GM21447 (cell line): ENCODE measurements at regions not wholly inside any gene's neighbourhood (a gene's known extent, or its start where the extent isn't known, plus 50 kb on each side); places are given as distances from the start of the nearest gene placed in this dataset.

Source experiments
- ATAC-seq: cut with Tn5 transposase; IDR thresholded peaks from one replicate; pipeline ENCODE4 v1.9.1; 2021; ENCODE audit not compliant: unreplicated experiment

DNA sequence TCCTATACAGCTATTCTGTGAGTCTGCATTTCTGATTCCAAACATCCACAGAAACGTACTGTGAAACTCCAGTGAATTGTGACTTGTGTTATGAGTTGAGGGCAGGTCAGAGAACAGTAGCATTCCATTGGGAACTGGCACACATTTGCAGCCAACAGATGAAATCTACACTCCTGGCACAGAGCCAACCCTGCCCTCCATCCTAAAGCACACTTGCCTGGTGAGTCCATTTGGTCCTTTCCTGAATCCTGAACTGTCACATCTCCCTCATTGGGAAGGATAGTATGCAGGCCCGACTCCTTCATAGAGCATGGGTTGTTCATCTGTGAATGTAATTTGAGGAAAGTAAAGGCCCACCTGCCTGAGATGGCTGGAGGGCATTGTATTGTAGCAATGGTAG lies 314.3 kb upstream of the RASGRP1 start:
- no peak for ATAC-seq

DNA sequence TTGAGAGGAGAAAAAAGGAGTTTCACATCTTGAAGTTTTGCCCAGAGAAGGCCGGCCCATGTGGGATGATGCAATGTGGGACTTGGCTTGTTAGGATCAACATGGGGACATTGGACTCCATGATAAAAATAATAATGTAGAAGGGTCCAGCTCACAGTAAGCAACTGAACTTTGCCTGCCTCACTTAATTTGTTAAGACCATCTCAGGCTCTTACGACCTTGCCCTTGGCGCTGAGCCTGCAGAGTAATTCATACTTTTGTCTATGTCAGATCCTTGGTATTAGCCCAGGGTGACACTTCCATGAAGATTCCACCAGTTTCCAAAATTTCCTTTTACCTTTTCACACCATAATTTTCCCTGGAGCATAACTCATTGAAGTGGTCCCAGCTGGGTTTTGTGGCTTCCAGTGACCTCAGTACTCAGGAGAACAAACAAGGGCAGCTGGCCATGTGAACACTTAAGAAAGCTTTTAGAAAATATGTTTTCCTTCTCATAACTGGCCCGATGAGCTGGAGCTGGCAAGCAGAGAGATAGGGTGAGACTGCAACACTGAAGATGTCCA lies 315.4 kb upstream of the RASGRP1 start:
- no peak for ATAC-seq

DNA sequence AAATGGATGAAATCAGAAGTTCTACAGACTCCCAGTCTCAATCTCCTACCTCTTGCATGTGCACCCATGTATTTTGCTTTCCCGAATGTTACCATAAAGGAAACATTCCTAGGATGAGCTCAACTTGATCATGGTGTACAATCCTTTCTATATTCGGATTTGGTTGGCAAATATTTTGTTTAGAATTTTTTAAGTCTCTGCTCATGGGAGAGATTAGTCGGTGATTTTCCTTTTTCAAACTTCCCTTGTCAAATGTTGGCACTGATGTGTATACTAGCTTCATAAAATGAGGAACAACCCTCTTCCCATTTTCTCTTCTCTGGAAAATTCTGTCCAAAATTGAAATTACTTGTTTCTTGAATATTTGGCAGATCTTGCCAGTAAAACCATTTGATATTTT lies 317.6 kb upstream of the RASGRP1 start:
- ATAC-seq: no peak

DNA sequence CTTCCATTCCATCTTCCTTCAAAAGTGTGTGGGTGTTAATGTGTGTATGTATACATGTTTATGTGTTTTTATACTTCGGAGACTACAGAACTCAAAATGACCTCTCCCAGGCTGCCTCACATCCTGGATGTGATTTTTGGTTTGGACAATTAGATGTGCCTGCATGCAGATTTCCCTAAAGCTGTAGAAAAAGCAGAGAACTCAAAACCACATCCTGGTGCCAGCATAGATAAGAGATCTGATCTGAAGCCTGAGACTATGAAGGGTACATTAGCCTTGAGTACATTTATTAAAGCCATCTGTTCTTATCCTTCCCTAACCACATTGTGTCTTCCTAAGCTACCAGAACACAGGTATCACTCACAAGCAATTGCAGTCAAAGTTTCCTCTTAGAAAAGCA lies 319.4 kb upstream of the RASGRP1 start:
- no peak for ATAC-seq

DNA sequence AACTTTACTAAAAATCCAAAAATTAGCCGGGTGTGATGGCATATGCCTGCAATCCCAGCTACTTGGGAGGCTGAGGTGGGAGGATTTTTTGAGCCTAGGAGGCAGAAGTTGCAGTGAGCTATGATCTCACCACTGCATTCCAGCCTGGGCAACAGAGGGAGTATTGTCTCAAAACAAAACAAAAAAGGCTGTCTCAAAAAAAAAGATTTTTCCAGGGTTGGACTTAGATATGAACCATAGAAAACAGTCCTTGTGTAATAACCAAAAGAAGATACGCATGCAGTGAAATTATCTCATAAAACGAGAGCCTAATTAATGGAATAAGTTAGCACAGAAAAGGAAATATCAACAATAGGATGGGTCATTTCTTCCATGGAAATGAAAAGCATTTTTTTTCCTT lies 320.4 kb upstream of the RASGRP1 start:
- ATAC-seq: no peak

DNA sequence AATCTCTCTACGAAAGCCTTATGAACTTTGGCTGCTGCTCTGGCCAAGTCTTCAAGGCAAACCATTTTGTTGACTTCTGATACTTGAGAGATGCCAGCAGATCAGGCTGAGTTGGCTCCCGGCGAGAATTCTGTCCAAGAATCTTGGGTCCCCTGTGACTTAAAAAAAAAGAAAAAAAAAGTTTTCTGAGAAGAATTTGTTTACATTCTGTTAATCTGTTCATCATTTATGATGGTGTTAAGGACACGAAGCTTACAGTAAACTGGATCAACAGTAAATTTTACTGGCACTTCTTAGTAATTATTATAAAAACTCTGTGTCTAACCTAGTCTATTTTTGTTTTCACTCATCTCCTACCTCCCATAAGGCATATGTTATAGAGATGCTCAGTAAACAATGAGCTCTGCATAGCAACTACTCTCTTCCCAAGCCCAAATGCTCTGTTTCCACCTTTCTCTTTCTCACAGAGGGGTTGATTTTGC lies 320.9 kb upstream of the RASGRP1 start:
- no peak for ATAC-seq

DNA sequence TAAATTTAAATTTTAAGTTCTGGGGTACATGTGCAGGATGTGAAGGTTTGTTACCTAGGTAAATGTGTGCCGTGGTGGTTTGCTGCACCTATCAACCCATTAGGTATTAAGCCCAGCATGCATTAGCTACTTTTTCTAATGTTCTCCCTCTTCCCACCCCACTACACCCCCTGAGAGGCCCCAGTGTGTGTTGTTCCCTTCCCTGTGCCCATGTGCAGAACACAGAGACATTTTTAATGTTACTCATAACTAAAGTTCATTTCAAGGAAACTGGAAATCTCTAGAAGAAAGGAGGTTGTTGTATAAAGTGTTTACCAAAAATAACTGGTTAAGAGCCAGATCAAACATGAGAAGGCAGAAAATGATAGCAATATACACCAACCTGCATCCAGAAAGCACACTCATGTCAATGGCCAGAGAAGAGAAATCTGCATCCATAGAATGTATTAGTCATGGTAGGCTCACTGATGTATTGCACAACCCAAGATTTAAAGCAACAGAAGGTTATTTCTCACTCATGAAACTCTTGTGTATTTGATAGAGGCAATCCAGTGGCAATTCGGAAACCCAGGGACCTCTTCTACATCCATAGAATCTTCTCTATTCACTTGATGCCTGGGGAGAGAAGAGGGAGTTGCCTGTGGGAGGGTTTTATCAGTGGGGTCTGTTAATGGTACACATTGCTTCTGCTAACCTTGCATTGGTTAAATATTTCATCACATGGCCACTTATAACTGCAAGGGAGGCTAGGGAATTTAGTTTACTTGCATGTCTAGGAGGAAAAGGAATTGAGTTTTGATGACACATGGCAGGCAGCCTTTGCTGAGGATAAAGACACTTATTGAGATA lies 321.9 kb upstream of the RASGRP1 start:
- no peak for ATAC-seq

DNA sequence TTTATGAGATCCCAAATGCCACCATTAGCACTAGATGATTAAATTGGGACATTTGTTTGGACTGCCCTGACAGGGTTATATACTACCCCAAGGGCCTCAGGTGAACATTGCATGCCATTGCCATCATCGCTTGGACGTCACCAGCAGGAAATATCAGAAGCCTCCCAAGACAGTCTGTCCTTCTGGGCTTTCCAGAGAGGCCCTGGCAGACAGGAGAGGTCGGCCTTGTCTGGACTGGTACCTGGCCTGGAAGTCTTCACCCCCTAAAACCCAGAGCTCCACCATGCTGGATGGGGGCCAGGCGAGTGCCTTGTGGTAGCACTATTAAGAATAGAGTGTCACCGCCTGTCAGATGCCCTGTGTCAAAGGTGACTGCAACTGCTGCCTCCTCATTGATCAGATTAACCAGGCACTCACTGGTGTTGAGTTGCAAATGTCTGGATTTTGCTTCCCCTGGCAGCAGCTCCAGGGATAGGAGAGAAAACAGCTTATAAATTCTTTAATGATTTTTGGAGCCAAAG lies 324.1 kb upstream of the RASGRP1 start:
- no peak for ATAC-seq

DNA sequence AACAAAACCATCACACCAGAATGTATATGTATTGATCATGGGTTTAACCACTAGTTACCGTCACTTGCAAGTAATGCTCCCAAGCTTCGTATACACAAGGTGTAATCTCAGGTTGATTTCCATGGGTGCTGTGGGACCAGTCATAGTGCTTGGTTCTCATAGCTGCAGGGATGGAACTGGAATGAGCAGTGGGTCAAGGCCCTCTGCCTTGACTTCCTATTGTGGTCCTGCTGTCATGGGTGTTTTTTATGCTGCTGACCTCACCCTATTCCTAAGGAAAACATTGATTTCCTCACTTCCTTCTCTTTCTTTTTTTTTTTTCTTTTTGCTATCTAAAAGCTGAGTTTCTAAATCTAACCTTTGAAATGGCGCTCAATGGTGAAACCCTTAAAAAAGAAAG lies 325.6 kb upstream of the RASGRP1 start:
- ATAC-seq: no peak

DNA sequence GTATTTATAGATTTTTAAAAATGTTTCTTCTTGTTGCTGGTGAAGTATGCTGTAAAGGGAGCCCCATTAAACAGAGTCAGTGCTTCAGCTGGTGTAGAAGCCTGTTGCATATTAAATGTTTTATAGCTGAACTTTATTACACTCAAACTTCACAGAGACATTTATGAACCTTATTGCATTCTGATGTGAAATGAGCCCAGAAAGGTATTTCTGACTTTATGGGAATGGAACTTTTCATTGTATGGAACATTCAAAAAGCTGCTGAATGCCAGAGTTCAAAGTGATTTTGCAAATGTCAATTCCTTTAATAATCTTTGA lies 329.3 kb upstream of the RASGRP1 start:
- ATAC-seq: no peak

DNA sequence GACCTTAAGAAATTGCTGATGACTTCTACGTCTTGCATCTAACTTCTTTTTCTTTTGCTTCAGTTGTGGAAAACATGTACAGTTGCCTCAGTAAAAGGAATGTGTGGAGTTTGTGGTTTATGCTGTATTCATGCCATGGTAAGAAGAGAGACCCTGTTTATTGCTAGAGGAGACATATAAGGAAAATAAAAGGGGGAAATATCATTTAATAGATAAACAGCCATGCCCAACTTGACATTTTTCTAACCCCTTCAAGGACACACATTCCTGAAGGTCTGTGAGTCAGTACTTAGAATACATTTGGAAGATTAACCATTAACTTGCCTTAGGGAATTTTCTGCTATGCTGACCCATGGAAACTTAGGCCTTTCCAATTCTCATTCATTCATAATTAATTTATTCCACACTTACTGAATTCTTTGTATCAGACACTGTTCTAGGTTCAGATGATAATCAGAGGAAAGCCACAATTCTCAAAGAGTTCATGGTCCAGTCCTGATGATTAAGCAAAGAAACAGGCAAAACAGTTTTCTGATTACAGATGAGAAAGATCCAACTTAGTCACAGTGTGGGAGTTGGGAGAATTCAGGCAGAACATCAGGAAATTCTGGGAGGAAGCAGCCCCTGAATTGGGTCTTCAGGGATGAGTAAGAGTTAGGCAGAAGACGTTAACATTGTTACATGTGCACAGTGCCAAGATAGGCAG lies 329.8 kb upstream of the RASGRP1 start:
- no peak for ATAC-seq

DNA sequence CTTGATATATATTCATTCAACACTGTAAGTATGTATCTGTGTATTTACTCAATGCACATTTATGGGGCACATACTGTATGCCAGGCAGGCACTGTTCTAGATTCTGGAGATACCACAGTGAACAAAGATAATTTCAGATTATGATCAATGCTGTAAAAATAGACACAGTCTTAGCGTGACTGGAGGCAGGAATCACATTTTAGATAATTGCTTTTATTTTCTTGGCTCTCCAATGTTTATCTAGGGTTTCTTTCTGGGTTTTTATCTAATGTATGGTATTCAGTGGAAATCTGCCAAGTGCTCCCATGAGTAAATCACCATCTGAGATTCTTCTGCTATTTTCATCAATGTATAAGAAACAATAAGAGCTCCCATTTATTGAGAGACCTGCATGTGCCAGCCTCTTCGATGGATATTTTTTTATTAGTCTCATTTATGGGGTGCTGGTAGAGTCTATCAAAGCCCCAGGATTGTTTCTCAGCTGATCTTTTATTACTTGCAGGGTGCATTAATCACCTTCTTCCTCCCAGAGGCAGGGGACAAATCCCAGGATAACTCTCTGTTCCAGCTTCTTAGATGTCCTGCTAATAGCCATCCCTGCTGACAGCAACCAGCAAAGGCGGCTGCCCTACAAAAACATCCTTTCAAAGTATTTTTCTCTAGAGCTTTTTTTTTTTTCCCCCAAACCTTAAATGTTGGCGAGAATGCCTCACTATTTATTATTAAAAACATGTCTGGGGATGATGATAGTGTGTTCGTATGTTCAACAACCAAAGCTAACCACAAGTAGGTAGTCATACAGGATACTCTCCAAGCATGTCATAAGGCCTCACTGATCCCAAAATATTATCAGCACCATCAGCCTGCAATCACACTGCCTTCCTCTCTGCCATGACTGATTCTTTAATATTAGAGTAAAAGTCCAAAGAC lies 331.0 kb upstream of the RASGRP1 start:
- no peak for ATAC-seq

DNA sequence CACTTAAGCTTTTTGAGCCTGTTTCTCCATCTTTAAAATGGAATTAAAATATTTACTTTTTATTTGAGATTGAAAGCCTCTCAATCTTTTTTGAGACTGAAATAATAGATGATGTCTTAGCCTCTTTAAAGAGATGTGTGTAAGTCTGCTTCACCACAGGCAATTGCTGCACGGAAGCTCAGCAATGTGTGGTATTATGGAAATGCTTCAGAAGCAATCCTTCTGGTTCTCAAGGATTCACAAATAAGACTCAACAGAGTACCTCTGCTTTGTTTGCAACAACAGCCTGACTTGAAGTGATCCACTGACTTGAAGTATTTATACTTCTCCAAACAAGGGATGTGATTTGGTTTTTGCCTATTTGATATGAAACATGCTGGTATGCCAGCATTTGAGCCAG lies 332.0 kb upstream of the RASGRP1 start:
- no peak for ATAC-seq

DNA sequence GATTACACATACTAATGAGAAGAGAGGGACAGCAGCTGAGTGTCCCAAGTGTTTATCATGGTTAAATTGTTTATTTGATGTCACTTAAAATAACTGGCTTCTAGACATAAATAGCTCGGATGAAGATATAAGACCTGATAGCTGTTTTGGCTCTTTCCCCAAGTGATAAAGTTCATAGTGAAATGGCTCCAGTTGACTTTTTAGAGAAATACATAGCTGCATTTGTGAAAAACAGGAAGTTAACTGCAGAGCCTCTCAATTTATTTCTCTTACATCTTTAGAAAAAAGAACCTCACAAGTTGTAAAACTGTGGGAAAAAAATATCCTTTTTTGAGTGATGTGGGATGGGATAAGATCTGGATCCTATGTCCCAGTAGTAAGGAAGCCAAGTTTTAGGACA lies 332.9 kb upstream of the RASGRP1 start:
- no peak for ATAC-seq

DNA sequence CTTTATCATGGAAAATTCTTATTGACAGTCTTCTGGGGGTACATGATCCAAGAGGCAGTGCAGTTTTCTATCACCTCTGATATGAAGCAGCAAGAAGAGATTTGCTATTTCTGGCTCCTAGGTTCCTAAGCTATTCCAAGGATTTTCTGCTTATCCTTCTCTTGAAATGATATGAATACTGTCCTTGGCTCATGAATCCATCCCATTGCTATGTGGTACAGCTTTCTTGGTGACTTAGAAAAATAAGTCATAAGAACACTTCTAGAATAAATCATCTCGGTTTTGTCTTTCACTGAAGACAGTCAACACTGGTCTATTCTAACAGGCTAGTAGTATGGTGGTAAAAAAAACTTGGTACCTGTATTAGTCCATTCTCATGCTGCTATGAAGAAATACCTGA lies 333.6 kb upstream of the RASGRP1 start:
- ATAC-seq: no peak

DNA sequence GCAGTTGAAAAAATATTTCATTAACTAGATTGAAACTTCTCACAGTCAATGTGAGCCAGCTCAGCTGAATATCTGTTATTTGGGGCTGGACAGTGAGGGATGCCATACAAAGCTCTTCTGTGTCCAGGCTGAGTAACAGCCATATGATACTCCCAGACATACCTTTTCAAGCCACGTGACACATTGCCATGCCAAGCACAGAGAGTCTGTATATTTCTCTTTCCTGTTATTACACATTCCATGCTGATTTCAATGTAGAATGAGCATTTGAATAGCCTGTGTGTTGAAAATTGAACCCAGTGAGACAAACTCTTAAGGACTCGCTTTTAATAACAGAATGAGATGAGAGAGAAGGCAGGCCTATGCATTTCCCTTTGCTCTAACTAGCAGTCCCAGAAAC lies 334.7 kb upstream of the RASGRP1 start:
- no peak for ATAC-seq

DNA sequence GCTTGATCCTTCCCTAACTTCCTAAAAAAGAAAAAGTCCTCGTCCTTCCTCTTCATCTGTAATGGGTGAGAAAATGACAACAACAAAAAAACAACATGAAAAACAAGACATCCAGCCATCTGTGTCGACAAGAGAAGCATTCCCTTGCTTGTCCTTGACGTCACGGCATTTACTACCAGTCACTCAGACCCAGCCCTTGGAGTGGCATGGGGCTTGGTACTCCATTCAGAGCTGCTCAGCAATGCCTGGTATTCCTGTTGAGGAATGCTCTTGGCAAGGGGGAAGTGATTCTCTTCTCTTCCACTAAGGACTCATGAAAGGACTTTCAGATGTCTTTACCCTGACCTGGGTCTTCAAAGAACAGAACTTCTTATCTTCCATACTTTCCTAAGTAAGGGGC lies 339.7 kb upstream of the RASGRP1 start:
- no peak for ATAC-seq

DNA sequence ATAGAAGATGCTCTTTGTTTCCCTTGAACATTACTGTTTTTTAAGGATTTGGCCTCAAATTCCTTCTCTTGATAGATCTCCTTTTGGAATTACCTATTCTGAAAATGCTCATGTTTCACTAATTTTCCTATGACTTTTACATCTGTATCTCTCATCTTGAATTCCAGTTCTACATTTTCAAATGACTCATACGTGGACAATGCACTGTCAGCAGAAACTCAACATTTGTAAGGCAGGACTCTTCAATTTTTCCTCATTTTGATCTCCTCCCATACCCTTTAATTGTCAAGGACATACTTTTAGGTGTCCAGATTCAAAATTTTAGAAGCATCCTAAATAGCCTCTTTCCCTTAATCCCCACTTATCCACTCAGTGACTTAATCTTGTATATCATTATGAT lies 341.0 kb upstream of the RASGRP1 start:
- ATAC-seq: no peak

DNA sequence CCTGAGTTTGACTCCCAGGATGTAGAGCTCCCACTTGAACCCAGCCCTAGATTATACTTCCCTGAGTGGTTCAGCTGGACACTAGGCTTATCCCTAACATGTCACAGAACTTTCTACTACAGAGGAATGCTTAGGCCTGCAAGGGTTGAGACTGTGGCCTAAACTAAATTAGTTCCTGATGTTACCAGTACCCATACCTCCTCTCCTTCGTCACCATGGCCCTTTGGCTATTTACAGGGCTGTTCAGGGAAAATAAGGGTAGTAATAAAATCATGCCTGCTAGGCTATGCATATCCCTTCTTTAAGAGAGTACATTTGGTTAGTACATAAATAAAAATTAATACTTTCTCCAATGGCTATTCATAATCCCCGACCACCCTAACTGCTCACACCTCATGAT lies 356.4 kb upstream of the RASGRP1 start:
- ATAC-seq: no peak

DNA sequence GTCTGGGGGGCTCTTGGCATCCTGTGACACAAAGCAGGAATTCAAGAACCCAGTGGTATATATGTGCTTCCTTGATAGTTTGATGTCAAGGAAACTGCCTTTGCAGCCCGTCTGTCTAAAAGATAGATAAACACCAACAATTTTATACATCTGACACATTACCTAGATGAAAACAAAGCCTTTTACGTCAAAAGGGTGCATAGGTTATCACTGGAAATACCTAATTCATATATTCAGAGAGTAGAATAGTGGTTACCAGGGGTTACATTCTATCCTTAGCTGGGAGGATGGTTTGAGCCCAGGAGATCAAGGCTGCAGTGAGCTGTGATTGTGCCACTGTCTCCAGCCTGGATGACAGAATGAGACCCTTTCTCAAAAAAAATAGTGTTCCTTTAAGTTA lies 356.9 kb upstream of the RASGRP1 start:
- no peak for ATAC-seq

DNA sequence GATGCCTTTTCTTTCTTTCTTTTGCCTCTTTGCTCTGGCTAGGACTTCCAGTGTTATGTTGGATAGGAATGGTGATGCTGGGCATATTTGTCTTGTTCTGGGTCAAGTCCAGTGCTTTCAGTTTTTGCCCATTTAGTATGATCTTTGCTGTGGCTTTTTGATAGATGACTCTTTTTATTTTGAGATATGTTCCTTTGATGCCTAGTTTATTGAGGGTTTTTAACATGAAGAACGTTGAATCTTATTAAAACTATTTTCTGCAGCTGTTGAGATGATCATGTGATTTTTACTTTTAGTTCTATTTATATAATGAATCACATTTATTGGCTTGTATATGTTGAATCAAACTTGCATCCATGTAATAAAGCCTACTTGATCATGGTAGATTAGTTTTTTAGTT lies 363.8 kb upstream of the RASGRP1 start:
- ATAC-seq: no peak
